ENCODE measurements at regions not wholly inside any gene's neighbourhood (a gene's known extent, or its start where the extent isn't known, plus 50 kb on each side); places are given as distances from the start of the nearest gene placed in this dataset.

DNA sequence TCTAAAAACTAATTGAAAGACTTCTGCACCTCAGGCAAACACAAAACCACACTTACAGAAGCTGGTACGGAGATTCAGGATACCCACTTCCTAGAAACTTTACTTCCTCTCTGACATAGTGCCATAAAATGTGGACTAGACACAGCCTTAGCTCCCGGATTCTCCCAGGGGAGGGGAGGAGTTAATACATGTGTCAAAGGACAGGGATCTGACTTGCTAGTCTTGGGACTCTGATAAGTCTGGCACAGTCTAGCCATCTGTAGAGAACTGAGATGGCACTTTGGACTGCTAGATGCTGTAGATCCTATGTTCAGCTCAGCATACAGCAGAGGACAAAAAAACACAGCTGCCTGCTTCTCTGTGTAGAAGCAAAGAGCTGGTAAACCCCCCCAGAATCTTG lies 769.8 kb upstream of the MIR17HG start:
- TF ChIP-seq, protein P1, sequence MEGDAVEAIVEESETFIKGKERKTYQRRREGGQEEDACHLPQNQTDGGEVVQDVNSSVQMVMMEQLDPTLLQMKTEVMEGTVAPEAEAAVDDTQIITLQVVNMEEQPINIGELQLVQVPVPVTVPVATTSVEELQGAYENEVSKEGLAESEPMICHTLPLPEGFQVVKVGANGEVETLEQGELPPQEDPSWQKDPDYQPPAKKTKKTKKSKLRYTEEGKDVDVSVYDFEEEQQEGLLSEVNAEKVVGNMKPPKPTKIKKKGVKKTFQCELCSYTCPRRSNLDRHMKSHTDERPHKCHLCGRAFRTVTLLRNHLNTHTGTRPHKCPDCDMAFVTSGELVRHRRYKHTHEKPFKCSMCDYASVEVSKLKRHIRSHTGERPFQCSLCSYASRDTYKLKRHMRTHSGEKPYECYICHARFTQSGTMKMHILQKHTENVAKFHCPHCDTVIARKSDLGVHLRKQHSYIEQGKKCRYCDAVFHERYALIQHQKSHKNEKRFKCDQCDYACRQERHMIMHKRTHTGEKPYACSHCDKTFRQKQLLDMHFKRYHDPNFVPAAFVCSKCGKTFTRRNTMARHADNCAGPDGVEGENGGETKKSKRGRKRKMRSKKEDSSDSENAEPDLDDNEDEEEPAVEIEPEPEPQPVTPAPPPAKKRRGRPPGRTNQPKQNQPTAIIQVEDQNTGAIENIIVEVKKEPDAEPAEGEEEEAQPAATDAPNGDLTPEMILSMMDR (IDR thresholded peaks at IDR 0.05): no peak
- no peak for TF ChIP-seq POLR2A (IDR thresholded peaks at IDR 0.05)

All from esophagus squamous epithelium (tissue), 4 donors.